ENCODE measurements at regions not wholly inside any gene's neighbourhood (a gene's known extent, or its start where the extent isn't known, plus 50 kb on each side); places are given as distances from the start of the nearest gene placed in this dataset.

DNA sequence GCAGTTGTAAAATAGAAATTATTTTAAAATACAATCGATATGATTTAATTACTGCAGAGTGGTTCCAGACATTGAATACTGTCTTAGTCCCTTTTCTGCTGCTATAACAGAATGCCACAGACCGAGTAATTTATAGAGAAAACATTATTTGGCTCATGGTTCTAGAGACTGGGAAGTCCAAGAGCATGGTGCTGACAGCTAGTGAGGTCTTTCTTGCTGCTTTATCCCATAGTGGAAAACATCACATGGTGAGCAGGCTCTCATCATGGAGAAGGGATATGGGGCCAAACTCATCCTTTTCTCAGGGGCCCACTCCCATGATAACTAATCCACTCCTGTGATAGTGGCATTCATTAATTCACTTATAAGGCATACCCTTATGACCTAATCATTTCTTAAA lies 120.0 kb upstream of the TBL1XR1 start:
- TF ChIP-seq, protein P1, sequence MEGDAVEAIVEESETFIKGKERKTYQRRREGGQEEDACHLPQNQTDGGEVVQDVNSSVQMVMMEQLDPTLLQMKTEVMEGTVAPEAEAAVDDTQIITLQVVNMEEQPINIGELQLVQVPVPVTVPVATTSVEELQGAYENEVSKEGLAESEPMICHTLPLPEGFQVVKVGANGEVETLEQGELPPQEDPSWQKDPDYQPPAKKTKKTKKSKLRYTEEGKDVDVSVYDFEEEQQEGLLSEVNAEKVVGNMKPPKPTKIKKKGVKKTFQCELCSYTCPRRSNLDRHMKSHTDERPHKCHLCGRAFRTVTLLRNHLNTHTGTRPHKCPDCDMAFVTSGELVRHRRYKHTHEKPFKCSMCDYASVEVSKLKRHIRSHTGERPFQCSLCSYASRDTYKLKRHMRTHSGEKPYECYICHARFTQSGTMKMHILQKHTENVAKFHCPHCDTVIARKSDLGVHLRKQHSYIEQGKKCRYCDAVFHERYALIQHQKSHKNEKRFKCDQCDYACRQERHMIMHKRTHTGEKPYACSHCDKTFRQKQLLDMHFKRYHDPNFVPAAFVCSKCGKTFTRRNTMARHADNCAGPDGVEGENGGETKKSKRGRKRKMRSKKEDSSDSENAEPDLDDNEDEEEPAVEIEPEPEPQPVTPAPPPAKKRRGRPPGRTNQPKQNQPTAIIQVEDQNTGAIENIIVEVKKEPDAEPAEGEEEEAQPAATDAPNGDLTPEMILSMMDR (IDR thresholded peaks at IDR 0.05) = no peak
- TF ChIP-seq POLR2A (IDR thresholded peaks at IDR 0.05) = no peak
- no peak for TF ChIP-seq POLR2AphosphoS5 (IDR thresholded peaks at IDR 0.05)
